Keratinocyte (primary cell): ENCODE measurements at regions not wholly inside any gene's neighbourhood (a gene's known extent, or its start where the extent isn't known, plus 50 kb on each side); places are given as distances from the start of the nearest gene placed in this dataset.

Experiments used
- DNase-seq: peaks from one replicate; pipeline ENCODE4 v3.0.0-alpha.2; 2011; ENCODE audit warnings: low read depth, missing footprints, low spot score
- FAIRE-seq: peaks from 2 replicates; lab custom pipeline; 2011; peaks lifted over from hg19 to GRCh38; lab: Jason Lieb, UNC
- H2AFZ ChIP-seq: 2 replicates; pipeline ENCODE4 v1.6.0; 2012; ENCODE audit warnings: low read length, control low read depth, inconsistent platforms; ENCODE audit not compliant: control insufficient read depth
- H3K27ac ChIP-seq: 2 replicates; pipeline ENCODE4 v1.5.1; 2011; ENCODE audit warnings: low read length; ENCODE audit not compliant: control insufficient read depth, insufficient read depth
- H3K27me3 ChIP-seq: 3 replicates; pipeline ENCODE4 v1.6.0; 2011; ENCODE audit warnings: low read length; ENCODE audit not compliant: control insufficient read depth, insufficient read depth; ENCODE audit errors: extremely low read depth
- H3K36me3 ChIP-seq, 2 experiments: 2 replicates in 1 of 2; 3 replicates in 1 of 2; pipeline ENCODE4 v1.5.1; 2011; ENCODE audit warnings: low read length in 2 of 2, mild to moderate bottlenecking in 1 of 2; ENCODE audit not compliant: control insufficient read depth in 2 of 2, insufficient read depth in 2 of 2; ENCODE audit errors: extremely low read depth in 1 of 2
- H3K4me1 ChIP-seq: 3 replicates; pipeline ENCODE4 v1.5.1; 2011; ENCODE audit warnings: low read length; ENCODE audit not compliant: control insufficient read depth, insufficient read depth; ENCODE audit errors: extremely low read depth
- H3K4me2 ChIP-seq: 3 replicates; pipeline ENCODE4 v1.6.0; 2011; ENCODE audit warnings: low read depth, low read length; ENCODE audit not compliant: control insufficient read depth, insufficient read depth; ENCODE audit errors: extremely low read depth
- H3K4me3 ChIP-seq, 3 experiments: fragments of 200-600 bp in 1 of 3; sonication (generic) in 1 of 3; 2 replicates in 2 of 3; 3 replicates in 1 of 3; pipeline ENCODE4 v1.5.1; 2011 to 2016; ENCODE audit warnings: low read length in 3 of 3, mild to moderate bottlenecking in 3 of 3, control low read depth in 2 of 3, inconsistent platforms in 1 of 3, low read depth in 1 of 3, mixed read lengths in 1 of 3, mixed run types in 1 of 3, moderate library complexity in 1 of 3; ENCODE audit not compliant: control insufficient read depth in 2 of 3, insufficient read depth in 2 of 3; ENCODE audit errors: extremely low read depth in 1 of 3
- H3K79me2 ChIP-seq: 2 replicates; pipeline ENCODE4 v1.6.0; 2012; ENCODE audit warnings: low read length; ENCODE audit not compliant: control insufficient read depth, insufficient read depth
- H3K9ac ChIP-seq: 3 replicates; pipeline ENCODE4 v1.6.0; 2011; ENCODE audit warnings: low read length; ENCODE audit not compliant: control insufficient read depth, insufficient read depth; ENCODE audit errors: extremely low read depth
- H3K9me1 ChIP-seq: 3 replicates; pipeline ENCODE4 v1.6.0; 2011; ENCODE audit warnings: low read length; ENCODE audit not compliant: control insufficient read depth, insufficient read depth; ENCODE audit errors: extremely low read depth
- H3K9me3 ChIP-seq: 2 replicates; pipeline ENCODE4 v1.5.1; 2012; ENCODE audit warnings: low read depth, low read length; ENCODE audit not compliant: control insufficient read depth
- H4K20me1 ChIP-seq: 3 replicates; pipeline ENCODE4 v1.6.0; 2011; ENCODE audit warnings: low read length; ENCODE audit not compliant: control insufficient read depth, insufficient read depth; ENCODE audit errors: extremely low read depth
- EZH2 ChIP-seq: IDR thresholded peaks from one replicate; pipeline ENCODE4 v1.6.1; 2012; ENCODE audit warnings: inconsistent platforms, mild to moderate bottlenecking, low read length, moderate library complexity
- dilution Hi-C: fragments of 300-500 bp; cut with MboI; formaldehyde crosslinking; loops from one replicate; pipeline ENCODE4 v1.7.0; 2020; ENCODE audit warnings: low sequenced_read_pairs; ENCODE audit not compliant: extremely low pct_ligation_motif_present
- TF ChIP-seq, protein P1 (sequence below), 3 experiments: IDR thresholded peaks in 1 of 3; conservative IDR thresholded peaks in 1 of 3; optimal IDR thresholded peaks in 1 of 3; 2 replicates in 2 of 3; 3 replicates in 1 of 3; pipeline versions ENCODE3 to v1.5.1; 2011; ENCODE audit warnings: low read length in 3 of 3, mild to moderate bottlenecking in 3 of 3, moderate library complexity in 2 of 3, control low read depth in 1 of 3, inconsistent platforms in 1 of 3; ENCODE audit not compliant: insufficient read depth in 2 of 3; ENCODE audit errors: extremely low read depth in 1 of 3

DNA sequence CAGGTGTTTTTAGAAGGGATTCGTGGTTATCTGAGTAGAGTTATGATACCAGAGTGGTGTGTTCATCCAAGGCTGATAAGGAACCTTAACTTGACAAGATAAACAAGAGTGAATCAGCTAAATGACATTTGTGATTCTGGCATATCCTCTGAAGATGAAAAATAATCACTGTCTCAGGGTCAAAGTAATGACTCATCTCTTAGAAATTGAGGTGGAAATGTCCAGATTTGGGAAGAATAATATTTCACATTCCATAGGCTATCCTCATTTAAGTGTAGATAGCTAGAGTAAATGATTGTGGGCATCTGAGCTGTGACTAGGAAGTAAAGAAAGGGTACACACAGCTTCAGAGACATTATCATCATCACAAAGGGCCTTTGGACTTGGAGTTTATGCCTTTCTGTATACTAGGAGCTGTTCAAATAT lies 255.7 kb downstream of the GJA1 start:
- Histone ChIP-seq H3K9me3 (no peaks in the 10 kb centered on the region), H3K27me3 (no peaks in the 10 kb centered on the region), H3K9me1 (no peaks in the 10 kb centered on the region), H4K20me1 (no peaks in the 10 kb centered on the region), H3K27ac (no peak overlapping the region), H3K36me3 (no peaks in the 10 kb centered on the region), H3K4me3 (no peak overlapping the region), H2AFZ (no peak overlapping the region), H3K4me2 (no peak overlapping the region), H3K4me1 (peaks cover 4% of the 10 kb centered on the region), H3K79me2 (no peaks in the 10 kb centered on the region), H3K9ac (no peak overlapping the region)
- no peak for DNase-seq
- dilution Hi-C loops, result no loop called here
- FAIRE-seq, result peak; percentile 71
- no peak for TF ChIP-seq EZH2
- TF ChIP-seq, protein P1, sequence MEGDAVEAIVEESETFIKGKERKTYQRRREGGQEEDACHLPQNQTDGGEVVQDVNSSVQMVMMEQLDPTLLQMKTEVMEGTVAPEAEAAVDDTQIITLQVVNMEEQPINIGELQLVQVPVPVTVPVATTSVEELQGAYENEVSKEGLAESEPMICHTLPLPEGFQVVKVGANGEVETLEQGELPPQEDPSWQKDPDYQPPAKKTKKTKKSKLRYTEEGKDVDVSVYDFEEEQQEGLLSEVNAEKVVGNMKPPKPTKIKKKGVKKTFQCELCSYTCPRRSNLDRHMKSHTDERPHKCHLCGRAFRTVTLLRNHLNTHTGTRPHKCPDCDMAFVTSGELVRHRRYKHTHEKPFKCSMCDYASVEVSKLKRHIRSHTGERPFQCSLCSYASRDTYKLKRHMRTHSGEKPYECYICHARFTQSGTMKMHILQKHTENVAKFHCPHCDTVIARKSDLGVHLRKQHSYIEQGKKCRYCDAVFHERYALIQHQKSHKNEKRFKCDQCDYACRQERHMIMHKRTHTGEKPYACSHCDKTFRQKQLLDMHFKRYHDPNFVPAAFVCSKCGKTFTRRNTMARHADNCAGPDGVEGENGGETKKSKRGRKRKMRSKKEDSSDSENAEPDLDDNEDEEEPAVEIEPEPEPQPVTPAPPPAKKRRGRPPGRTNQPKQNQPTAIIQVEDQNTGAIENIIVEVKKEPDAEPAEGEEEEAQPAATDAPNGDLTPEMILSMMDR (optimal IDR thresholded peaks at IDR 0.05 in 1 of 3, IDR thresholded peaks at IDR 0.05 in 1 of 3, conservative IDR thresholded peaks at IDR 0.05 in 1 of 3; ENCODE audit: extremely low read depth in 1 of 3, insufficient read depth in 2 of 3, low read length in 3 of 3), result no peak

DNA sequence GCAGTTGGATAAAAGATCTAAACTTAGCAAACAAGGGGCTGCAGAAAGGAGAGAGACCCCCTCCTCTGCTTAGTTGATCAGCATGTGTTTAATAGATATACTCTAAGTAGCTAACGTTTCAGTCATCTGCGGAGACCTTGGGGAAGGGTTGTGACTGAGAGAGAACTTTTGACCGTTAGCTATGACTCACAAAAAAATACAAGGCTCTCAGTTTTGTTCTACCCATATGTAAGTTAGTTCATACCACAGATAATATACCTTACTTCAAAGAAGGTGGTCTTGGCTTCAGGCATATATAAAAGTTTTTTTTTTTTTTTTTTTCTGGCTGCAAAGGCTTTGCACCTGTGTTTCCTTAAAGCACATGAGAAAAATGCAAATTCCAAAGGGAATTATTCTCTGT lies 258.9 kb downstream of the GJA1 start:
- TF ChIP-seq, protein P1 (optimal IDR thresholded peaks at IDR 0.05 in 1 of 3, IDR thresholded peaks at IDR 0.05 in 1 of 3, conservative IDR thresholded peaks at IDR 0.05 in 1 of 3; ENCODE audit: extremely low read depth in 1 of 3, insufficient read depth in 2 of 3, low read length in 3 of 3), result no peak
- no peak for TF ChIP-seq EZH2
- H3K79me2 ChIP-seq, result no peaks in the 10 kb centered on the region
- no peaks in the 10 kb centered on the region for H3K9me1 ChIP-seq
- H2AFZ ChIP-seq, result no peak overlapping the region
- H3K27ac ChIP-seq, result no peak overlapping the region
- no peak for FAIRE-seq
- H4K20me1 ChIP-seq, result no peaks in the 10 kb centered on the region
- H3K9me3 ChIP-seq, result no peaks in the 10 kb centered on the region
- no peaks in the 10 kb centered on the region for H3K36me3 ChIP-seq
- peaks cover 7% of the 10 kb centered on the region for H3K4me1 ChIP-seq
- no peak for DNase-seq
- H3K27me3 ChIP-seq, result no peaks in the 10 kb centered on the region
- dilution Hi-C loops, result no loop called here
- H3K9ac ChIP-seq, result no peak overlapping the region
- H3K4me3 ChIP-seq, result no peak overlapping the region
- no peak overlapping the region for H3K4me2 ChIP-seq
